ENCODE measurements at regions not wholly inside any gene's neighbourhood (a gene's known extent, or its start where the extent isn't known, plus 50 kb on each side); places are given as distances from the start of the nearest gene placed in this dataset.

DNA sequence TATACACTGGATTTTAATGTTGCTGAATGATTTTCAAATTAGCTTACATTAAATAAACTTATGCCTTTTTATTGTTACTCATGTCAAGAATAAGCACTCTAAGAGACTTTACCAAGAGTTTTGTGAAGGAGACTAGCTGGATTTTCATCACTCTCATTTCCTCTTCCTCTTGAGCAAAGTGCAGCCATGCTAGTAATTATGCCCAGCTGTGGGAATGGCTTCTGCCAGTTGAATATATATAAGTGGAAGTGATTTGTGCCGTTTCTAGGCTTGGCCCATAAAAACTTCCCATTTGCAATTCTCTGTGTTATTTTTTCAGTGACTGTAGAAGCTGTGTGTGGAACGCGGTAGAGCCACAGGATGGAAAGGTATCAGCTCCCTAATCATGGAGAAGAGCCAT is 255.8 kb downstream of the HDGFL1 start:
- no peaks in the 10 kb centered on the region for H3K27me3 ChIP-seq (ENCODE audit: control insufficient read depth, low read length)
- no peaks in the 10 kb centered on the region for H3F3A ChIP-seq (ENCODE audit: control insufficient read depth, insufficient read depth)
- no peak overlapping the region for H3K4me2 ChIP-seq (ENCODE audit: low read length)

DNA sequence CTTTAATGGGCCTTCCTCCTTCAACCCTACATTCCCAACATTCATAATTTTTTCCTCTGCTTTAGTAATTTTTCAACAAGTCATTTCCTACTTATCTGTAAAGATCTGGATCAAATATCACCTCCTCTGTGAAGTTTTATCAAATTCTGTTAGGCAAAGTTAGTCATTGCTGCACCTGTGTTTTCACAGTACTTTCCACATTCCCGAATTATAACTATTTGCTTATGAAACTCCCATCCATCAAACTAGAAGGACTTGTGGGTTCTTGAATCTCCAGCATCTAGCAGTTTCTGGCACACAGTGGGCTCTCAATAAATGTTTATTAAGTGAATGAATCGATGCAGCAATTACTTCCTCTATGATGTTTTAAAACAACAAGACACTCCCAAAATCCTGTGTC is 257.6 kb downstream of the HDGFL1 start:
- Histone ChIP-seq H3K79me2 (ENCODE audit: control insufficient read depth, low read length) (no peaks in the 10 kb centered on the region), H3K4me2 (ENCODE audit: low read length) (no peak overlapping the region), H4K20me1 (ENCODE audit: control insufficient read depth, insufficient read depth, low read depth, low read length) (no peaks in the 10 kb centered on the region), H3K4me1 (ENCODE audit: control insufficient read depth, low read length) (no peaks in the 10 kb centered on the region), H3K36me3 (ENCODE audit: control insufficient read depth, low read length) (no peaks in the 10 kb centered on the region), H3K4me3 (ENCODE audit: low read length) (no peak overlapping the region), H3F3A (ENCODE audit: control insufficient read depth, insufficient read depth) (no peaks in the 10 kb centered on the region), H3K9me2 (replicated peaks; ENCODE audit: control insufficient read depth, low read length) (no peaks in the 10 kb centered on the region), H3K27me3 (ENCODE audit: control insufficient read depth, low read length) (no peaks in the 10 kb centered on the region), H3K9me3 (ENCODE audit: control insufficient read depth, insufficient read depth, low read length) (no peaks in the 10 kb centered on the region), H3K27ac (ENCODE audit: low read depth, low read length) (no peak overlapping the region)
- TF ChIP-seq, protein P1, sequence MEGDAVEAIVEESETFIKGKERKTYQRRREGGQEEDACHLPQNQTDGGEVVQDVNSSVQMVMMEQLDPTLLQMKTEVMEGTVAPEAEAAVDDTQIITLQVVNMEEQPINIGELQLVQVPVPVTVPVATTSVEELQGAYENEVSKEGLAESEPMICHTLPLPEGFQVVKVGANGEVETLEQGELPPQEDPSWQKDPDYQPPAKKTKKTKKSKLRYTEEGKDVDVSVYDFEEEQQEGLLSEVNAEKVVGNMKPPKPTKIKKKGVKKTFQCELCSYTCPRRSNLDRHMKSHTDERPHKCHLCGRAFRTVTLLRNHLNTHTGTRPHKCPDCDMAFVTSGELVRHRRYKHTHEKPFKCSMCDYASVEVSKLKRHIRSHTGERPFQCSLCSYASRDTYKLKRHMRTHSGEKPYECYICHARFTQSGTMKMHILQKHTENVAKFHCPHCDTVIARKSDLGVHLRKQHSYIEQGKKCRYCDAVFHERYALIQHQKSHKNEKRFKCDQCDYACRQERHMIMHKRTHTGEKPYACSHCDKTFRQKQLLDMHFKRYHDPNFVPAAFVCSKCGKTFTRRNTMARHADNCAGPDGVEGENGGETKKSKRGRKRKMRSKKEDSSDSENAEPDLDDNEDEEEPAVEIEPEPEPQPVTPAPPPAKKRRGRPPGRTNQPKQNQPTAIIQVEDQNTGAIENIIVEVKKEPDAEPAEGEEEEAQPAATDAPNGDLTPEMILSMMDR (IDR thresholded peaks at IDR 0.05; ENCODE audit: low read depth, low read length, poor library complexity, severe bottlenecking), result no peak
- TF ChIP-seq EZH2phosphoT487 (IDR thresholded peaks at IDR 0.05; ENCODE audit: borderline replicate concordance, low read length), result no peak

More for the DNA sequence above, 255.8 kb downstream of the HDGFL1 start:
- no peaks in the 10 kb centered on the region for H3K4me1 ChIP-seq (ENCODE audit: control insufficient read depth, low read length)
- no peak overlapping the region for H3K4me3 ChIP-seq (ENCODE audit: low read length)
- no peak overlapping the region for H3K27ac ChIP-seq (ENCODE audit: low read depth, low read length)
- no peaks in the 10 kb centered on the region for H4K20me1 ChIP-seq (ENCODE audit: control insufficient read depth, insufficient read depth, low read depth, low read length)
- no peak for TF ChIP-seq EZH2phosphoT487 (IDR thresholded peaks at IDR 0.05; ENCODE audit: borderline replicate concordance, low read length)
- TF ChIP-seq, protein P1 (IDR thresholded peaks at IDR 0.05; ENCODE audit: low read depth, low read length, poor library complexity, severe bottlenecking), result no peak
- no peaks in the 10 kb centered on the region for H3K9me2 ChIP-seq (replicated peaks; ENCODE audit: control insufficient read depth, low read length)
- no peaks in the 10 kb centered on the region for H3K79me2 ChIP-seq (ENCODE audit: control insufficient read depth, low read length)
- H3K36me3 ChIP-seq (ENCODE audit: control insufficient read depth, low read length), result no peaks in the 10 kb centered on the region
- no peaks in the 10 kb centered on the region for H3K9me3 ChIP-seq (ENCODE audit: control insufficient read depth, insufficient read depth, low read length)

DNA sequence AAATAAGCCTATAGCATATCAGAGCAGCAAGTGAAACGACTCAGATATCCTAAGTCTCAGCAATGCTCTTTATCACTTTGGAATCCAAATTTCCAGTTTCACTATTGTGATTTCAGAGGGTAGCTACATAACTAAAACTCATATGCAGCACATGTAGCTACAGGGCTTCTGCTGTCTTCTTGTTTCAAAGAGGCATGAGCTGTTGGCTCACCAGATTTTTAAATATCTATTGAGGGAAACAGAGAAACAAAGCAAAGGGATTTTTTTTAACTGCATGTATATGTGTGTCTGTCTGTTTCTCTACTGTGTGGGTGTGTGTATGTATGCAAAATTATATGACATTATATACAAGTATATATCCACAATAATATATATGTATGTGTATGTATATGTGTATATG is 258.4 kb downstream of the HDGFL1 start:
- no peaks in the 10 kb centered on the region for H3F3A ChIP-seq (ENCODE audit: control insufficient read depth, insufficient read depth)
- no peaks in the 10 kb centered on the region for H3K4me1 ChIP-seq (ENCODE audit: control insufficient read depth, low read length)
- no peaks in the 10 kb centered on the region for H4K20me1 ChIP-seq (ENCODE audit: control insufficient read depth, insufficient read depth, low read depth, low read length)
- no peak overlapping the region for H3K4me3 ChIP-seq (ENCODE audit: low read length)
- H3K79me2 ChIP-seq (ENCODE audit: control insufficient read depth, low read length), result no peaks in the 10 kb centered on the region
- H3K9me2 ChIP-seq (replicated peaks; ENCODE audit: control insufficient read depth, low read length), result no peaks in the 10 kb centered on the region
- H3K4me2 ChIP-seq (ENCODE audit: low read length), result no peak overlapping the region
- no peaks in the 10 kb centered on the region for H3K36me3 ChIP-seq (ENCODE audit: control insufficient read depth, low read length)
- H3K9me3 ChIP-seq (ENCODE audit: control insufficient read depth, insufficient read depth, low read length), result no peaks in the 10 kb centered on the region
- no peaks in the 10 kb centered on the region for H3K27me3 ChIP-seq (ENCODE audit: control insufficient read depth, low read length)
- TF ChIP-seq, protein P1 (IDR thresholded peaks at IDR 0.05; ENCODE audit: low read depth, low read length, poor library complexity, severe bottlenecking), result no peak
- TF ChIP-seq EZH2phosphoT487 (IDR thresholded peaks at IDR 0.05; ENCODE audit: borderline replicate concordance, low read length), result no peak
- H3K27ac ChIP-seq (ENCODE audit: low read depth, low read length), result no peak overlapping the region

All from DOHH2 (cell line).